Fibroblast of mammary gland (primary cell): ENCODE measurements at regions not wholly inside any gene's neighbourhood (a gene's known extent, or its start where the extent isn't known, plus 50 kb on each side); places are given as distances from the start of the nearest gene placed in this dataset.

Experiments used
- DNase-seq: peaks from one replicate; pipeline ENCODE4 v3.0.0-alpha.2; 2010; ENCODE audit warnings: low read depth
- H3K4me3 ChIP-seq: 2 replicates; pipeline ENCODE4 v1.5.1; 2011; ENCODE audit warnings: low read depth, mild to moderate bottlenecking, low read length, moderate library complexity; ENCODE audit not compliant: control insufficient read depth
- CTCF ChIP-seq: conservative IDR thresholded peaks from 2 replicates; pipeline ENCODE4 v1.5.1; 2011; ENCODE audit warnings: low read depth, low read length, inconsistent platforms; ENCODE audit not compliant: control insufficient read depth, insufficient read depth

- no peak for DNase-seq
- TF ChIP-seq CTCF = no peak
- no peak overlapping the region for H3K4me3 ChIP-seq
These were observed 79.3 kb upstream of the COL24A1 start for GRCh38 chr1:86235852-86236251.

- DNase-seq = no peak
- H3K4me3 ChIP-seq = no peak overlapping the region
- TF ChIP-seq CTCF = no peak
These were observed 76.8 kb upstream of the COL24A1 start for GRCh38 chr1:86233403-86233802.

DNA sequence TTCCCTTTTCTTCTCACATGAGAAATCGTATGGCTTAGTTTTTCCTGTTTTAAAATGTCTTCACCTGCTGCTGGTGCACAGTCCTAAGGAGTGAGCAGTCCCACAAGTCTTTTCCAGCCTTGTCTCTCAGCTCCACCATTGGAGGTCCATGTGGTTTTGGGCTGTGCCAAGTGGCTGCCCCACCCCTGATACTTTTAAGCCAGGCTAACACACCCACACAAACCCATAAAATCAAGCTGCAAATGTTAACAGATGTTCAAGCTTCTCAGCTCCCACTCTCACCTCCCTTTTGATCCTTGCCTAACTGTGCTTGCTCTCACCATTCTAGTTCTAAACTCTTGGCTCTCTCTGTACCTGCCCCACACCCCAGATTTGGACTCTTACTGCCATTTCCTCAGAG is 74.5 kb upstream of the COL24A1 start:
- DNase-seq = peak; percentile 20
- H3K4me3 ChIP-seq = no peak overlapping the region
- TF ChIP-seq CTCF = no peak

DNA sequence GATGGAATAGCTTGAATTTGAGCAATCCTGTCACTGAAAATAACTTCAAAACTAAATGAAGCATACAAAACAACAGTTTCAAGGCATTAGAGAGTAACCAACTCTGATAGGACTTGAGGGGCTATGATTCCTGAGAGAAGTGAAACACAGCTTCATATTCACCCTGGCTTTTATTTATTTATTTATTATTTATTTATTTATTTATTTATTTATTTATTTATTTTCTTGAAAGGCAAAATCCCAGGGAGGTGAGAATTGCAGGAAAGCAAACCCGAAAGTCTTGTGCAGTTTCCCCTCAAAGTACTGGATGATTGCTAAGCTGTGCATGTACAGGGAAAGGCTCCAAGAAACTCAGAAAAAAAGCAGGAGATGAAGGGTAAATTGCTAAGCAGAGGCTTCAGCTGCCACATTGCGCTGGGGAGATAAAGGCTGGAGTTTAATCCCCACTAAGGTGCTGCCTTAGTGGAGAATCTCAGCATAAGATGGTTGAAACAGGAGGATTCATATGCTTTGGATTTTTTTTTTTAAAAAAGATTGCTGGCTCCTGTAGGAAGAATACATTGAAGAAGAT is 72.9 kb upstream of the COL24A1 start:
- no peak for DNase-seq
- no peak overlapping the region for H3K4me3 ChIP-seq
- no peak for TF ChIP-seq CTCF

- no peak for DNase-seq
- TF ChIP-seq CTCF = no peak
- no peak overlapping the region for H3K4me3 ChIP-seq
These were observed 72.0 kb upstream of the COL24A1 start for GRCh38 chr1:86228546-86228945.

DNA sequence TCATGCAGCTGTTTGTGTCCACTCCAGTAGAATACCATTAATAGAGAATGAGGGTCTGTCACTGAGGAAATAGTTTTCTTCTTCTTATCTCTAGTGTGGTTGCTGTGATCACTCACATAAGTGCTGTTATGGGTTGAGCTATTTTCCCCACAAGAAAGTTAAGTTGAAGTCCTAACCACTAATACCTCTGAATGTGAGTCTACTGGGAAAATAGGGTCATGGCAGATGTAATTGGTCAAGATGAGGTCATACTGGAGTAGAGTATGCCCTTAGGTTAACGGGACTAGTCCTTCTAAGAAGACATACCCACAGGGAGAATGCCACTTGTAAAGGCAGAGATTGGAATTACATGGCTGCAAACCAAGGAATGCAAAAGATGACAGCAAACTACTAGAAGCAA is 70.5 kb upstream of the COL24A1 start:
- no peak for DNase-seq
- no peak overlapping the region for H3K4me3 ChIP-seq
- TF ChIP-seq CTCF = no peak

GRCh38 chr1:86226204-86226603 is 69.6 kb upstream of the COL24A1 start:
- no peak for DNase-seq
- no peak overlapping the region for H3K4me3 ChIP-seq
- no peak for TF ChIP-seq CTCF
